AG10803 (cell line): ENCODE measurements at regions not wholly inside any gene's neighbourhood (a gene's known extent, or its start where the extent isn't known, plus 50 kb on each side); places are given as distances from the start of the nearest gene placed in this dataset.

ENCODE experiments used
- DNase-seq: peaks from one replicate; pipeline ENCODE4 v3.0.0; 2010; ENCODE audit warnings: low read depth
- H3K4me3 ChIP-seq: 2 replicates; pipeline ENCODE4 v1.5.1; 2011; ENCODE audit warnings: mild to moderate bottlenecking, low read length, control low read depth
- CTCF ChIP-seq: conservative IDR thresholded peaks from 2 replicates; pipeline ENCODE4 v1.5.1; 2011; ENCODE audit warnings: mild to moderate bottlenecking, low read length, control low read depth, inconsistent platforms

DNA sequence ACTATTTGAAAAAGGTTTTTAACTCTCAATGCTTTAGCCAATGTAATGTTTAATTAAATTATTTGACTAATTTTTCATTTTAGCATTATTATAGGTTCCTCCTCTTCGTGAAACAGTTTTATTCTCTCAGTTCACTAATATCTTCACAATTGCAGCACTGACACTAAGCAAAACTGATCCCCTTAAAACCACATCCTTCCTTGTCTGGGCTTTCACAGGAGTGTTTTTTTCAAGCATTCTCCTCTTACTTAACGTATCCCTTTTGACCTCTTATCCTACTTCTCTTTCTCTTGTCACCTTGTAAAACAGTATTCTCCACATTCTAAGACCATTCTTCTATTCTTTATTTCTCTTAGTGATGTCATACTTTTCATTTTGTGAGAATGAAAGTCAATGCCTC is 112.8 kb downstream of the DSC3 start:
- H3K4me3 ChIP-seq: no peak overlapping the region
- no peak for DNase-seq
- TF ChIP-seq CTCF: no peak

GRCh38 chr18:30929065-30929464 is 113.5 kb downstream of the DSC3 start:
- TF ChIP-seq CTCF: no peak
- no peak overlapping the region for H3K4me3 ChIP-seq
- DNase-seq: no peak

DNA sequence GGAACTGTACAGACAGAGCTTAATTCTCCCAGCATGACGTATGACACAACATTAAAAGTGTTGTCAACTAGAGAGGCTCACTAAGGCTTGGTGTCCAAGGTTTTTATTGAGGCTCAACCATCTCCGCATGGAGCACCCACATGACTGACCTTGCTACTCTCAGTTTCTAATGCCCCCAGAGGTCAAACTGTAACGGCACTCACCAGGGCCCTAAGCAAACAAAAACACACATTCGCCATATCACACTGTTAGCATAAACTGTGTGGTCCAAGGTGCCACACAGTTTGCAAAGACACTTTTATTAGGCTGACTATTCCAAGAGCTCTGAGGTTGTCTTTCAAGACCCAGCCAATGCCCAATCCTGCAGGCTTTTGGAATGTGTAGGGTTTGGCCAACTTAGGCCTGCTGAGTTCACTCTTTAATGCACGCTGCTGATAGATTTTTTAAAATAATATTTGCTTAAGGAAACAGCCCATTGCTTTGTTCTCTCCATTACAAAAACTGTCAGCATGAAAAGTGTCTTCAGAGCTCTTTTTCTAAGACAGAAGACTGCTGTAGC is 114.9 kb downstream of the DSC3 start:
- H3K4me3 ChIP-seq: no peak overlapping the region
- DNase-seq: no peak
- no peak for TF ChIP-seq CTCF

DNA sequence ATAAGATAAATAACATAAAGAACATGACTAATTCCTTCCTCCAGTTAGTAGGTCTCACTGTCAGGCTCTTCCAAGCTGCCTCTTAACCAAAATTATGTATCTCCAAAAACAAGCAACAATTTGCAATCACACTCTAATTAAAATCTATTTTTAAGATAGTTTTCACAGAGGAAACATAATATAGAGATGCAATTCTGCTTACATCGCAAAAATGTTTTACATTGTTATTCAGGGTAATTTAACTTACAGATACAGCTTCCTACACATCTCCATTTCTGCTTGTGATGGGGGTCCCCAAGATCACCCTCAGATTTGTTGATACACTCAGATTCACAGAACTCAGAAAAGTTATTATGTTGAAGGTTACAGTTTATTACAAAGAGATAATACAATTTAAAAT is 115.5 kb downstream of the DSC3 start:
- no peak overlapping the region for H3K4me3 ChIP-seq
- no peak for TF ChIP-seq CTCF
- no peak for DNase-seq

DNA sequence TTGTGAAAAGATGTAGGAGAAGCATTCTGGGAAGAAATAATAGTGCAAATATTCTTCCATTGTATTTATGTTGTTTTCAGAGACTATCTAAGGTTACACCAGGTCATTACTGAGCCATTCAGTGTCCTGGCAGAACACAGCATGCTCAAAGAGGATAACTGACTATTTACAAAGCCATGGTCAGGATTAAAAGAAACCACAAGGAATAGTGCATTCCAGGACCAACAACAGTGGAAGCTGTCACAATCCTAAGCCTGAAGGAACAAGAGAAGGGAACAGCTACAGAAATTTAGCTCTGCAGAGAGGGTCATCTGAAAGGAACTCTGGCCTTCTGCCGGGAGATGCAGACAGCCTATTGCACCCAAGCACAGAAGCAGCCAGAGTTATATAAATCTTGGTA is 116.7 kb downstream of the DSC3 start:
- H3K4me3 ChIP-seq: no peak overlapping the region
- no peak for TF ChIP-seq CTCF
- DNase-seq: no peak

DNA sequence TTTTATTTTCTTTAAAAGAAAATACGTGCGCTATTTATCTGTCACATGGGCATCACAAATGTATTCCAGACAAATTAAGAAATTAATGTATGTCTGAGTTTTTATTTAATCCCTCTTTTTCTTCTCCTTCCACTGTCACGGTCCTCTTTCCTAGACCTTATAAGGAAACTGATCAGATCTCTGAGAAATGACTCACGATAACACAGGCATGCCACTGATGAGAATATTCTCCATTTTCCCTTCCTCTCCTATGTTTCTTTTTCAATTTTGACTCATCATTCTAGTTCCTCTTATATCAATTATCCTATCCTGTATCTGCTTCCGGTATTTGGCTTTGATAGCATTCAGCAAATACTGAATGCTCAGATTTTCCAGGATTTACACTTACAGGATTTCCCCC is 121.8 kb downstream of the DSC3 start:
- no peak overlapping the region for H3K4me3 ChIP-seq

More for the DNA sequence above, 121.8 kb downstream of the DSC3 start:
- TF ChIP-seq CTCF: no peak
- DNase-seq: no peak
